Brain microvascular endothelial cell (primary cell): ENCODE measurements at regions not wholly inside any gene's neighbourhood (a gene's known extent, or its start where the extent isn't known, plus 50 kb on each side); places are given as distances from the start of the nearest gene placed in this dataset.
A peak's percentile ranks its signal among the peaks of the same experiment; 100 is the strongest.

Source experiments
- DNase-seq: peaks from one replicate; pipeline ENCODE4 v3.0.0-alpha.2; 2020
- H3K27ac ChIP-seq: fragments of 250-450 bp; sonication (Bioruptor Pico); 2 replicates; pipeline ENCODE4 v1.5.1; 2020; ENCODE audit warnings: mild to moderate bottlenecking, moderate library complexity
- H3K27me3 ChIP-seq: fragments of 250-450 bp; sonication (Bioruptor Pico); replicated peaks from 2 replicates; pipeline ENCODE4 v1.5.1; 2020; ENCODE audit warnings: mild to moderate bottlenecking
- H3K36me3 ChIP-seq: fragments of 250-450 bp; sonication (Bioruptor Pico); replicated peaks from 2 replicates; pipeline ENCODE4 v1.5.1; 2020; ENCODE audit warnings: mild to moderate bottlenecking
- H3K4me3 ChIP-seq: 2 replicates; pipeline ENCODE4 v1.5.1; 2011; ENCODE audit warnings: low read depth, mild to moderate bottlenecking, control low read depth, low read length, moderate library complexity
- CTCF ChIP-seq: IDR thresholded peaks from 2 replicates; pipeline ENCODE4 v1.5.1; 2011; ENCODE audit warnings: low read depth, mild to moderate bottlenecking, moderate library complexity, low read length, control low read depth, inconsistent platforms; ENCODE audit errors: missing control alignments
- in situ Hi-C: cut with HindIII; loops from 2 replicates; pipeline ENCODE4 v1.10.0; 2017; ENCODE audit warnings: low sequenced_read_pairs, low pct_ligation_motif_present

GRCh38 chr11:69361048-69361447 lies 67.1 kb downstream of the MYEOV start:
- Histone ChIP-seq H3K4me3 (no peak overlapping the region), H3K36me3 (no peaks in the 10 kb centered on the region), H3K27ac (no peak overlapping the region), H3K27me3 (no peaks in the 10 kb centered on the region)
- DNase-seq, result no peak
- in situ Hi-C loops, result no loop called here
- TF ChIP-seq CTCF, result no peak

- in situ Hi-C loops, result no loop called here
- no peaks in the 10 kb centered on the region for H3K27me3 ChIP-seq
- no peak for TF ChIP-seq CTCF
- no peak overlapping the region for H3K4me3 ChIP-seq
- no peak overlapping the region for H3K27ac ChIP-seq
- no peaks in the 10 kb centered on the region for H3K36me3 ChIP-seq
- no peak for DNase-seq
Observed at GRCh38 chr11:69361466-69361865, 67.5 kb downstream of the MYEOV start.

GRCh38 chr11:69362315-69362714 lies 68.4 kb downstream of the MYEOV start:
- no peaks in the 10 kb centered on the region for H3K36me3 ChIP-seq
- no peak for DNase-seq
- H3K4me3 ChIP-seq, result no peak overlapping the region
- no peaks in the 10 kb centered on the region for H3K27me3 ChIP-seq
- H3K27ac ChIP-seq, result no peak overlapping the region
- in situ Hi-C loops, result no loop called here
- TF ChIP-seq CTCF, result peak; percentile 25

GRCh38 chr11:69364921-69365320 lies 71.0 kb downstream of the MYEOV start:
- no peaks in the 10 kb centered on the region for H3K36me3 ChIP-seq
- in situ Hi-C loops, result no loop called here
- no peak overlapping the region for H3K27ac ChIP-seq
- H3K4me3 ChIP-seq, result no peak overlapping the region
- no peak for DNase-seq
- TF ChIP-seq CTCF, result no peak
- no peaks in the 10 kb centered on the region for H3K27me3 ChIP-seq

- Histone ChIP-seq H3K36me3 (no peaks in the 10 kb centered on the region), H3K4me3 (no peak overlapping the region), H3K27ac (no peak overlapping the region), H3K27me3 (no peaks in the 10 kb centered on the region)
- no peak for TF ChIP-seq CTCF
- in situ Hi-C loops, result no loop called here
- no peak for DNase-seq
Observed at GRCh38 chr11:69365558-69365957, 71.6 kb downstream of the MYEOV start.

- Histone ChIP-seq H3K27me3 (no peaks in the 10 kb centered on the region), H3K27ac (no peak overlapping the region), H3K36me3 (no peaks in the 10 kb centered on the region), H3K4me3 (no peak overlapping the region)
- in situ Hi-C loops, result no loop called here
- TF ChIP-seq CTCF, result no peak
- DNase-seq, result no peak
Observed at GRCh38 chr11:69366591-69366990, 72.6 kb downstream of the MYEOV start.
